Endothelial cell of hepatic sinusoid (primary cell): ENCODE measurements at regions not wholly inside any gene's neighbourhood (a gene's known extent, or its start where the extent isn't known, plus 50 kb on each side); places are given as distances from the start of the nearest gene placed in this dataset.

Source experiments
- in situ Hi-C: cut with HindIII; loops from 2 replicates; pipeline ENCODE4 v1.10.0; 2017; ENCODE audit warnings: low sequenced_read_pairs

- in situ Hi-C loops = no loop called here
Measured at GRCh38 chr10:61160253-61160652, 216.3 kb upstream of the RHOBTB1 start.

GRCh38 chr10:61159253-61159652, 215.3 kb upstream of the RHOBTB1 start:
- in situ Hi-C loops = no loop called here

- in situ Hi-C loops = no loop called here
Measured at GRCh38 chr10:61157182-61157581, 213.2 kb upstream of the RHOBTB1 start.

GRCh38 chr10:61153771-61154170, 209.8 kb upstream of the RHOBTB1 start:
- in situ Hi-C loops = no loop called here

GRCh38 chr10:61151059-61151458, 207.1 kb upstream of the RHOBTB1 start:
- in situ Hi-C loops = no loop called here

- in situ Hi-C loops = no loop called here
Measured at GRCh38 chr10:61148451-61148850, 204.5 kb upstream of the RHOBTB1 start.

GRCh38 chr10:61142987-61143386, 199.0 kb upstream of the RHOBTB1 start:
- in situ Hi-C loops = no loop called here

GRCh38 chr10:61140765-61141392, 196.9 kb upstream of the RHOBTB1 start:
- in situ Hi-C loops = no loop called here

- in situ Hi-C loops = no loop called here
Measured at GRCh38 chr10:61139592-61139953, 195.6 kb upstream of the RHOBTB1 start.

- in situ Hi-C loops = no loop called here
Measured at GRCh38 chr10:61138708-61139591, 195.0 kb upstream of the RHOBTB1 start.

- in situ Hi-C loops = no loop called here
Measured at GRCh38 chr10:61136139-61136538, 192.2 kb upstream of the RHOBTB1 start.

- in situ Hi-C loops = no loop called here
Measured at GRCh38 chr10:61135276-61135721, 191.3 kb upstream of the RHOBTB1 start.

- in situ Hi-C loops = no loop called here
Measured at GRCh38 chr10:61130366-61130765, 186.4 kb upstream of the RHOBTB1 start.

GRCh38 chr10:61128196-61128595, 184.2 kb upstream of the RHOBTB1 start:
- in situ Hi-C loops = no loop called here

GRCh38 chr10:61125560-61126170, 181.7 kb upstream of the RHOBTB1 start:
- in situ Hi-C loops = no loop called here

- in situ Hi-C loops = no loop called here
Measured at GRCh38 chr10:61124756-61125530, 181.0 kb upstream of the RHOBTB1 start.

- in situ Hi-C loops = no loop called here
Measured at GRCh38 chr10:61120805-61121204, 176.8 kb upstream of the RHOBTB1 start.

- in situ Hi-C loops = no loop called here
Measured at GRCh38 chr10:61119573-61119972, 175.6 kb upstream of the RHOBTB1 start.

GRCh38 chr10:61115897-61116296, 171.9 kb upstream of the RHOBTB1 start:
- in situ Hi-C loops = no loop called here

GRCh38 chr10:61112771-61113170, 168.8 kb upstream of the RHOBTB1 start:
- in situ Hi-C loops = no loop called here

- in situ Hi-C loops = no loop called here
Measured at GRCh38 chr10:61110936-61111335, 167.0 kb upstream of the RHOBTB1 start.
